Ovary (tissue), 3 donors: ENCODE measurements at regions not wholly inside any gene's neighbourhood (a gene's known extent, or its start where the extent isn't known, plus 50 kb on each side); places are given as distances from the start of the nearest gene placed in this dataset.

Experiments
- CTCF ChIP-seq, 3 donors: fragments of 450-650 bp in 2 of 3; fragments of 200-600 bp in 1 of 3; IDR thresholded peaks; one replicate each; pipeline versions ENCODE4 v1.5.1 to v1.8.0; 2016 to 2022; ENCODE audit warnings: antibody characterized with exemption in 3 of 3, mild to moderate bottlenecking in 1 of 3
- EP300 ChIP-seq: sonication (generic); formaldehyde crosslinking; IDR thresholded peaks from one replicate; pipeline ENCODE4 v1.6.1; 2017; ENCODE audit warnings: antibody characterized with exemption
- POLR2A ChIP-seq: fragments of 450-650 bp; IDR thresholded peaks from one replicate; pipeline ENCODE4 v1.6.1; 2017; ENCODE audit warnings: antibody characterized with exemption, mild to moderate bottlenecking, moderate library complexity
- donor health status: DM: no; HTN: no; CAD: no.

GRCh38 chr5:8598996-8599395 lies 730.0 kb downstream of the MTRR start:
- TF ChIP-seq CTCF (IDR thresholded peaks at IDR 0.05): no peak
- no peak for TF ChIP-seq POLR2A
- no peak for TF ChIP-seq EP300
